RKO (cell line): ENCODE measurements at regions not wholly inside any gene's neighbourhood (a gene's known extent, or its start where the extent isn't known, plus 50 kb on each side); places are given as distances from the start of the nearest gene placed in this dataset.
A peak's percentile ranks its signal among the peaks of the same experiment; 100 is the strongest.
"Not testable (repeated sequence)": the region's sequence is repeated elsewhere in the genome, so short reads cannot be mapped to it uniquely, and the experiment has no call there.

ENCODE experiments used
- DNase-seq: peaks from one replicate; pipeline ENCODE4 v3.0.0-alpha.2; 2016; ENCODE audit warnings: low spot score

GRCh38 chr1:30361890-30362602 is 361.3 kb downstream of the MATN1 start:
- not testable (repeated sequence) for DNase-seq

GRCh38 chr1:30360753-30361152 is 362.6 kb downstream of the MATN1 start:
- DNase-seq, result no peak

- no peak for DNase-seq
These were observed 363.1 kb downstream of the MATN1 start for GRCh38 chr1:30360281-30360680.

GRCh38 chr1:30359539-30360220 is 363.7 kb downstream of the MATN1 start:
- no peak for DNase-seq

- no peak for DNase-seq
These were observed 364.9 kb downstream of the MATN1 start for GRCh38 chr1:30358500-30358899.

- DNase-seq, result no peak
These were observed 366.5 kb downstream of the MATN1 start for GRCh38 chr1:30356839-30357238.

- DNase-seq, result no peak
These were observed 369.0 kb downstream of the MATN1 start for GRCh38 chr1:30354410-30354809.

GRCh38 chr1:30353637-30354036 is 369.7 kb downstream of the MATN1 start:
- peak; percentile 22 for DNase-seq

GRCh38 chr1:30348147-30348546 is 375.2 kb downstream of the MATN1 start:
- no peak for DNase-seq

- no peak for DNase-seq
These were observed 377.8 kb downstream of the MATN1 start for GRCh38 chr1:30345491-30346130.

- no peak for DNase-seq
These were observed 379.8 kb downstream of the MATN1 start for GRCh38 chr1:30343562-30343961.

GRCh38 chr1:30342535-30343141 is 380.7 kb downstream of the MATN1 start:
- DNase-seq, result no peak

- DNase-seq, result no peak
These were observed 382.5 kb downstream of the MATN1 start for GRCh38 chr1:30340934-30341333.

- DNase-seq, result no peak
These were observed 383.5 kb downstream of the MATN1 start for GRCh38 chr1:30339866-30340265.

GRCh38 chr1:30338765-30339164 is 384.6 kb downstream of the MATN1 start:
- no peak for DNase-seq

- no peak for DNase-seq
These were observed 386.1 kb downstream of the MATN1 start for GRCh38 chr1:30337324-30337620.

- DNase-seq, result no peak
These were observed 386.6 kb downstream of the MATN1 start for GRCh38 chr1:30336550-30337323.

GRCh38 chr1:30335997-30336390 is 387.4 kb downstream of the MATN1 start:
- DNase-seq, result no peak

GRCh38 chr1:30335389-30335996 is 387.9 kb downstream of the MATN1 start:
- no peak for DNase-seq

- no peak for DNase-seq
These were observed 388.6 kb downstream of the MATN1 start for GRCh38 chr1:30334767-30335166.

- no peak for DNase-seq
These were observed 391.0 kb downstream of the MATN1 start for GRCh38 chr1:30332116-30333094.
